Ureter (tissue), 1 donor: ENCODE measurements at regions not wholly inside any gene's neighbourhood (a gene's known extent, or its start where the extent isn't known, plus 50 kb on each side); places are given as distances from the start of the nearest gene placed in this dataset.

ENCODE experiments used
- DNase-seq: peaks from one replicate; pipeline ENCODE4 v3.0.0-alpha.2; 2020; ENCODE audit warnings: low spot score
- donor health status: DM: yes; HTN: yes; CAD: no.

DNA sequence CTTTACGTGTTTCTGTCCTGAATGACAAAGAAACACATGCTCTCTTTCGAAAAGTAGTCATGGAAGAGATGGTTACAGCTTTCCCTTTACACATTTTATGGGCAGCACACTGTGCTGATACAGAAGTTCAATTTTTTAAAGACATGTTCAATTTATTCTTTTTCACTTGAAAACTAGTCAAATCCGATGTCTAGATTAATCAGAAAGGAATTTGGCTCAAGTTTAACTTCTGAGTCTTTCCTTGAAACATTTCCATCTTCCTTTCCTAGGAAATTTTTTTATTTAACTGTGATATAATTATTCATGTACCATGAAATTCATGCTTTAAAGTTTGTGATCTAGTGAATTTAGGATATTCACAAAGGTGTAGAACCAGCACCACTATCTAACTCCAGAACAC, 360.1 kb downstream of the TNS3 start:
- DNase-seq: no peak

DNA sequence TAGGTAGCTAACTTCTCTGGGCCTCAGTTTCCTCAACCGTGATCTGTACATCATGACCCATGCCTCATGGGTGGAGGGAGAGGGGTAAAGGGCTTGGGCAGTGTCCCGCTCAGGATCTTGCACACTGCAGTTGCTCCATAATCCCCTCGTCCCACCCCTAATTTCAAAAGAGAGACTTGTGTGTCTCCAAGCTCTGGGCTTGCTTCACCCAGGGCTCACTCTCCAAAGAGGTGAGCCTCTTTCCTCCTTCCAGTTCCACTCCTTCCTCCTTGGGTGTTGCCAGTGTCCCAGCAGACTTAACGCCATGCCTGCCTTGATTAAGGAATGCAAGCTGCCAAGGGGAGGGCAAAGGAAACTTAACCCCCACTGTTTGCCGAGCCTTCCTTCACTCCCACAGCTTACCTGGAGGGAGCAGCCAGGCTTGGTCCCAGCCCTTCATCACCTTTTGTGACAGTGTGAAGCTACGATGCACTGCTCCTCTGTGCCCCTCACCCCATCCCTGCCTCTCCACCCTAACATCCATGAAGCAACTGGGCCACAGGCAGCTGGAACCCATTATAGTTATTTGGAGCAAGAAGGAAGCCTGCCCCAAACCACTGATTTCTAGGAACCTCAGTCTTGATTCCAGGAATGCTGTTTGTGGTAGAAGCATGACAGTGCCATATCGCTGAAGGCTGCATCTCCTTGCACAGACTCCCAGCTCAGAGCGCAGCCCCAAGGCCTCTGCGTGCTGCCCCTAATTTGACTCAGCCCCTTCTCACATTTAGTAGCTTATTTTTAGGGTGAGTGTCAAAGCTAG, 363.3 kb downstream of the TNS3 start:
- DNase-seq: no peak

DNA sequence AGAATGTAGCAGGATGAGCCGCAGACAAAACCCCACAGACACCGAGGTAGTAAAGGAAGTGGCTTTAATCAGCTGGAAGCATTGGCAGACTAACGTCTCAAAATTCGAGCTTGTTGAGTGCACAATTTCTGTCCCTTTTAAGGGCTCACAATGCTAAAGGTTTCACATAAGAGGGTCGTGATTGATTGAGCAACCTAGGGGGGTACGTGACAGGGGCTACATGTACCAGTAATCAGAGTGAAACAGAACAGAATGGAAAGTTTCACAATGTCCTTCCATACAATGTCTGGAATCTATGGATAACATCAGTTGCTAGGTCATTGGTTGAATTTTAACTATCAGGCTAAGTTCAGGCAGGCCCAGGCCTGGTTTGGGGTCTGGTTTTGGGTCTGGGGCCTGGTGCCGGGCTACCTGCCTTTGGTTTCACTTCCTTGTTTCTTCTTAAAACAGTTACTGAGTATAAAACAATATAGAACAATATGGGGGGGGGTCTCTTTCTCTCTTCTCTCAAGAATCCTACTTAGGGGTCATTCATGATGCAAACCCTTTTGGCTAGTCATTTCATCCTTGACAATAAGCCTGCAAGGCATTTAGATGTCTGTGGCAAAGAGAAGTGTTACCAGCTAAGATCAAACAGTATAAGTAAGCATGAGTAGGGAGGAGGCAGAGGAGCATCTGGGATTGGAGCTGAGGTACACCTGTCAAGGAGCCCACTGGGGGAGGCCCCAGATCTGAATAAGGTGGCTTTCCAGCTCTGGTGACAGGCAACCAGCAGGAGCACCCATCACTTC, 364.1 kb downstream of the TNS3 start:
- DNase-seq: no peak

GRCh38 chr7:47217086-47217485, 364.8 kb downstream of the TNS3 start:
- DNase-seq: no peak

- no peak for DNase-seq
Observed at GRCh38 chr7:47216439-47216838, 365.5 kb downstream of the TNS3 start.

GRCh38 chr7:47215640-47216039, 366.3 kb downstream of the TNS3 start:
- no peak for DNase-seq

DNA sequence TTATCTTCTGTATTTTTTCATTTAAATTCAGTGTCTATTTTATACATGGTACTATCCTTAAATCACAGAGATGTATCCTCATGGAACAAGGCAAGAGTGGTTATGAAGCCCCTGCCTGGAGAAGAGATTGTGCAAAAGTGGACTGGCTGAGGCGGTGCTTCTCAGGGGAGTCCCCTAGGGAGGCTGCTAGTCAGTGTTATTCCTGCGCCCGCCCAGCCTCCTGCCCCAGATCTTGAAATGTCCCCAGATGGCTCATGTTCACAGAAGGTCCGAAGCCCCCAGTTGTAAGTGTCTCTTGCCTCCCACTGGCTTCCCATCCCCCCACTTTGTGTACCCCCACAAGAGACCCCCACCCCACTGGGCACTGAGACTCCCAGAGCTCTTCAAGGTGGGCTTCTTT, 366.9 kb downstream of the TNS3 start:
- no peak for DNase-seq

DNA sequence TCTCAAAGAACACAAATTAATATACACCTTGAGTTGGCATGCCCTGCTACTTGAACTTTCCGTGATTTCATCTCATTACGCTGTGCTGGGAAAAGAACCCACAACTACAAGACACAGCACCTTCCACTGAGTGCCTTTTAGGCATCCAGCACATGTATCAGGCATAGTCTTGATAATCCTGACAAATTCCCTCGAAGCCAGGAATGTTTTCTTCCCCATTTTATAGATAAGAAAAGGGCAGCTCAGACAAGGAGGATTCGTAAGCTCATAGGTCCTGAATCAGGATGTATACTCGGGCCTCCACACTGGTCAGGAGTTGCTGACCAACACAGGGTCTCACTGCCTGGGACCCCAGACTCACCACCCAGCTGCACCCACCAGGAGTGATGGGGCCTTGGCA, 368.6 kb downstream of the TNS3 start:
- DNase-seq: no peak

DNA sequence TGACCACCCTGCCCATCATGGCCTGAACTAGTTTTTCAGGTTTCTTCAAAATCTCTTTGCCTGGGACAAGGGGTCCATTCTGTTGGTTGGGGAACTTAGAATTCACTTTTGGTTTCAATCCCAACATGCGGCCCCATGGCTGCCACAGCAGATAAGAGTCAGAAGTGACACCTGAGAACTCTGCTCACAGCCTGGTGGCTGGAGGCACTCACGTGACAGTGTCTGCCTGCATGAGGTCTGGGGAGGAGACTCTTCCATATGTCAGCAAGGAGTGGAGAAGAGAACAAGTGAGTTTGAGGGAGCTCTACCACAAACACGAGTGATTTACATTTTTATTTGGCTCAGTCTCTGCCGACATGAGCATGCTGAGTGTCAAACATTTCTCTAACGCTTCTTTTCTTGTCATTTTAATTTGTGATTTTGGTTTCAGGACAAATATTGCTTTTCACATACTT, 370.4 kb downstream of the TNS3 start:
- DNase-seq: no peak

GRCh38 chr7:47210281-47210854, 371.5 kb downstream of the TNS3 start:
- DNase-seq: no peak

GRCh38 chr7:47207956-47208355, 374.0 kb downstream of the TNS3 start:
- DNase-seq: no peak

GRCh38 chr7:47204709-47205108, 377.2 kb downstream of the TNS3 start:
- DNase-seq: no peak

DNA sequence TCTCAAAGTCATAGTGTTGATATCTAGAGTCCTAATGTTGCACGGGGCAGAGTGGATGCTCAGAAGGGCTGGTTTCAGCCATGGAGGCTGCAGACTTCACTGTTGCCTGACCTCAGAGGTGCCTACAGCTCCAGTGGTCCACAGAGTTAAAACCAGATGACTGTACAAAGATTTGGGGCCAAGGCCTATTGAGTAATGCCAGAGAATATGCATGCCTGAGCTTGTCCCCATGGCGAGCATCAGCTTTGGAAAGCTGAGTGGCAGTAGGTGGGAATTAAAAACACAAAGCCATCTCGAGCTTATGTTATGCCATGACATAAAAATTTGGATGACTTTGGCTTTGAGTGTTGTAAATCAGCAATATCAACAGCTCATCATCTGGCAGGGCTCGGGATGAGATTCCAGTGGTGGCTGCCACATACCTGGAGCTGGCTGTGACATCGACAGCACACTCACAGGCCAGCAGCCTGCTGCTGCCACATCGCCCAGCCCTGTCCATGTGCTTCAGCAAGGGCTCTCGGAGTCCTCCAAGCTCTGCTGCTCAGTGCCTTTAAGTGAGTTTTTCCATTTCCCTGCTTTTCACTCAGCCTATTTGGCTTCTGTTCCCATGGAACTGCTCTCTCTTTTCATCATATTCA, 379.6 kb downstream of the TNS3 start:
- no peak for DNase-seq

DNA sequence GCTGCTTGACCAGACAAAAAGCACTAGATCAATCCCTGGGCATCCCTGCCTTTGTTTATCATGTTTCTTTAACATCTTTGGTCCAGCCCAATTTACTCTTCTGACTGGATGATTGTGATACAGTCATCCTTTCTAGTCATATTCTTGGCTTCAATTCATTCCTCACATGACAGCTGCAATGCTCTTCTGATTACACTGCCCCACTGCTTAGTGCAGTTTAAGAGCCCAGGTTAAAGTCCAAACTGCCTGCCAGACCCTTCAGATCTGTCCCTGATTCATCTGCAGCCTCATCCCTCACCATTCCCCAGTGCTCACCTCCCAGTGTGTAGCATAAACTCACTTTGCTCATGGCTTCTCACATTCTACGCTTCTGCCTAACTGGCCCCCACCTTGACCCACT, 383.8 kb downstream of the TNS3 start:
- no peak for DNase-seq

GRCh38 chr7:47197486-47197885, 384.4 kb downstream of the TNS3 start:
- DNase-seq: no peak

GRCh38 chr7:47196737-47197136, 385.2 kb downstream of the TNS3 start:
- DNase-seq: no peak

- no peak for DNase-seq
Observed at GRCh38 chr7:47196106-47196645, 385.7 kb downstream of the TNS3 start.

- DNase-seq: no peak
Observed at GRCh38 chr7:47195641-47196040, 386.3 kb downstream of the TNS3 start.

DNA sequence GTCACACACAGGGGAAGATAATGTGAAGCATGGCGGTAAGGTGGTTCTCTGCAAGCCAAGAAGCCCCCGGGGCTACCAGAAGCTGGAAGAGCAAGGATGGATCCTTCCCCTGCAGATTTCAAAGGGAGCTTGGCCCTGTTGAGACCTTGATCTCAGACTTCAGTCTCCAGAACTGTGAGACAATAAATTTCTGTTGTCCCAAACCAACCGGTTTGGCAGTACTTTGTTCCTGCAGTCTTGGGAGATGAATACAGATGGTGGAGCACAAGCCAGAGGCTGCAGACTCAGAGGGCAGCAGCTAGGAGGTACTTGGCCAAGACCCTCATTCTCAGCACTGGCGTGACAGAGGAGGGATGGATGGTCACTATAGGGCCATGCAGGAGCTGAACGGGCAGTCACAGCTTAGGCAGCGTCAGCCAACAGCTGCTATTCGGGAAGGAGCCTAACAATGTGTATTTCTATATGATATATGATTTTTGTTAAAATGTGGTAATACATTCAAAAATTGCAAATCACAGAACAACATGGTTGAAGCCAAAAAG, 387.3 kb downstream of the TNS3 start:
- no peak for DNase-seq

DNA sequence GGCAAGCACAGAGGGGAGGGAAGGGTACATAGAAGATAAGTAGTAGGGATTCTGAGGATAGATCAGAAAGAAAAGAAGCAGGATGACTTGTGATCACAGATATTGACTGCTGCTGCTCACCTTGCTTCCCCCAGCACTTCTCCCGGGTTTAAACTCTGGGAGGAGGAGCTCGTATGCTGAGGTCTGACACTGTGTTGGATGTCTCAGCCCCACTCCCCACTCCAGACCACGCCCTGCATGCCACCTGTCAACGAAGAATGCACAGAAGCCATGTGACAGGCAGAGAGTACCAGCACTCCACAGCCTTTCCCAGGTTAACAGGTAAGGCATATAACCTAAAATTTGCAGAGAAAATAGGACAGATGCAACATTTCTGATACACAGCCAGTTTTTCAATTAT, 388.9 kb downstream of the TNS3 start:
- DNase-seq: no peak

- DNase-seq: no peak
Observed at GRCh38 chr7:47191876-47192291, 390.0 kb downstream of the TNS3 start.

GRCh38 chr7:47191316-47191715, 390.6 kb downstream of the TNS3 start:
- no peak for DNase-seq
